AG20443 (cell line): ENCODE measurements at regions not wholly inside any gene's neighbourhood (a gene's known extent, or its start where the extent isn't known, plus 50 kb on each side); places are given as distances from the start of the nearest gene placed in this dataset.

ENCODE experiments used
- DNase-seq: peaks from one replicate; pipeline ENCODE4 v3.0.0; 2012; ENCODE audit warnings: low spot score, mixed read lengths

DNA sequence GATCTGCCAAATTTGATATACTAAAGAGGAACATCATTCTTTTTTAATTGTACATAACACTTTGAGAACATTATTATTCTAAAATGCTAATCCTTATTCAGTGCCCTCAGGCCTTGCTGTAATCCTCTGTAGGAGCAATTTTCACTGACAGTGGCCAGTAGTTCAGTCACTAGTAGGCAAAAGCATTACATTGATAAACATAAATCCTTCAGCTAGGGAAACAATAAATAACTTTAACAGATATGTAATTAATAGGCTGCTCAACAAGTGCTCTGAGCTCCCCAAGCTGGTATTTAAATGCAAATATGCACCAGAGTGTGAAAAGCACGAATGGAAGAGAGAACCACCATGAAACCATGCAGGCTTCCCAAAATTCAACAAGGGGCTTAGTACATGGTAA is 77.7 kb upstream of the FAM47C start:
- no peak for DNase-seq

DNA sequence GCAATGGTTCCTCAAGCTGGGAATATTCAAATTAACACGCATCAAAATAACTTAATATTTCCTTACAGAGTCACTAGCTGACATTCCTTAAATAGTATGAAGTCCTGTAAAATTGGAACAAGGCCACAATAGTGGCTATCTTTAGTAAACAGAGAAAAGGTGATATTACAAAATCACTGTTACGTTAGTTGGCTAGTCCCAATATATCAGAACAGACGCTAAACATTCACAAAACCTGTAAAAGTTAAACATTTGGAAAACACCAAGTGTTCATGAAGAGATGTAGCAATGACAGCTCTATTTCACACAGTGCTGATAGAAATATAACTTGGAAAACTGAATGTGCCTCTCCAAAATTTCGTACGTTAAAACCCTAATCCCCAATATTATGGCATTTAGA is 61.0 kb upstream of the FAM47C start:
- DNase-seq = no peak

DNA sequence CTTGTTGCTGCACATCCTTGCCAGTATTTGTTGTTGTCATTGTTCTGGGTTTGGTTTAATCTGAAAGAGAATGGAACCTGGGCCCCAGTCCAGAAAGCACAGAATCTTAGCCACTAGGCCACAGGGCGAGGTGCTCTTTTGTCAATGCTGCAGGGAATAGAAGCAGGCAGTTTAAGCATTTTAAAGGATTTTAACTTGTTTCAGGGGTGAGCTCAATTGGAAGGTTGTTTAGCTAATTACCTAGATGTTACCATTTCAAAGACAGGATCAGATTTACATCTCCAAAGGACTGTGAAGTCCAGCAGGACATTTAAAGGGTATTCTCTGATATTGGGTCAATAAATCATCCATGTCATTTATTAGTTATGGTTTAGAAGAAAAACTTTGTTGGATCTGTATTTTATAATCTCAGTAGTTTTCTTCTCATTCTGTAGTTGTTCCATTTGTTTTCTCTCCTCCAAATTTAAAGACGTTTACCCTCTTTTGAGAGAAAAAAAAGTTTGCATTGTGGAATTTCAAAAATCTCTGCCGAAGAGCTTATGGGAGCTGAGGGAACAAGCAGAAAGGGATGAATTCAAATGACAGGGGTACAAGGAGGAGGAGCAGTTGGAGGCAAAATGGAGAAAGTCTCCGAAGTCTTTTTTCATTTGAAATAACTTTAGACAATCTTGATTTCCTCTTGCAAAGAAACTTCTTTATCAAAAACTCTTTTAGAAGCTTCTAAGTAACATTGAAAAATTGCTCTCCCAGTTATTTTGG is 57.5 kb upstream of the FAM47C start:
- no peak for DNase-seq

GRCh38 chrX:36957425-36958328 is 50.5 kb upstream of the FAM47C start:
- peak; percentile 9 for DNase-seq
